Glutamatergic neuron (in vitro differentiated cells): ENCODE measurements at regions not wholly inside any gene's neighbourhood (a gene's known extent, or its start where the extent isn't known, plus 50 kb on each side); places are given as distances from the start of the nearest gene placed in this dataset.

Source experiments
- DNase-seq: peaks from one replicate; pipeline ENCODE4 v3.0.0; 2022
- H3K27ac Mint-ChIP-seq: one replicate; pipeline ENCODE4 v1.8.0; 2020; ENCODE audit warnings: mild to moderate bottlenecking, mixed read lengths, inconsistent platforms; ENCODE audit not compliant: unreplicated experiment
- H3K27me3 Mint-ChIP-seq: one replicate; pipeline ENCODE4 v1.8.0; 2020; ENCODE audit warnings: mild to moderate bottlenecking, moderate library complexity, mixed read lengths, inconsistent platforms; ENCODE audit not compliant: unreplicated experiment
- H3K36me3 Mint-ChIP-seq: one replicate; pipeline ENCODE4 v1.8.0; 2020; ENCODE audit warnings: mild to moderate bottlenecking, mixed read lengths, inconsistent platforms; ENCODE audit not compliant: unreplicated experiment
- H3K4me1 Mint-ChIP-seq: one replicate; pipeline ENCODE4 v1.8.0; 2020; ENCODE audit warnings: mild to moderate bottlenecking, low read depth, mixed read lengths, inconsistent platforms; ENCODE audit not compliant: unreplicated experiment
- H3K4me3 Mint-ChIP-seq: one replicate; pipeline ENCODE4 v1.8.0; 2020; ENCODE audit warnings: mild to moderate bottlenecking, mixed read lengths, inconsistent platforms; ENCODE audit not compliant: unreplicated experiment
- H3K9me3 Mint-ChIP-seq: one replicate; pipeline ENCODE4 v1.8.0; 2020; ENCODE audit warnings: mild to moderate bottlenecking, moderate library complexity, mixed read lengths, inconsistent platforms; ENCODE audit not compliant: unreplicated experiment
- TF ChIP-seq, protein P1 (sequence below): fragments of 200-600 bp; sonication (generic); IDR thresholded peaks from one replicate; pipeline ENCODE4 v1.5.0; 2021; ENCODE audit not compliant: partially characterized antibody, unreplicated experiment

DNA sequence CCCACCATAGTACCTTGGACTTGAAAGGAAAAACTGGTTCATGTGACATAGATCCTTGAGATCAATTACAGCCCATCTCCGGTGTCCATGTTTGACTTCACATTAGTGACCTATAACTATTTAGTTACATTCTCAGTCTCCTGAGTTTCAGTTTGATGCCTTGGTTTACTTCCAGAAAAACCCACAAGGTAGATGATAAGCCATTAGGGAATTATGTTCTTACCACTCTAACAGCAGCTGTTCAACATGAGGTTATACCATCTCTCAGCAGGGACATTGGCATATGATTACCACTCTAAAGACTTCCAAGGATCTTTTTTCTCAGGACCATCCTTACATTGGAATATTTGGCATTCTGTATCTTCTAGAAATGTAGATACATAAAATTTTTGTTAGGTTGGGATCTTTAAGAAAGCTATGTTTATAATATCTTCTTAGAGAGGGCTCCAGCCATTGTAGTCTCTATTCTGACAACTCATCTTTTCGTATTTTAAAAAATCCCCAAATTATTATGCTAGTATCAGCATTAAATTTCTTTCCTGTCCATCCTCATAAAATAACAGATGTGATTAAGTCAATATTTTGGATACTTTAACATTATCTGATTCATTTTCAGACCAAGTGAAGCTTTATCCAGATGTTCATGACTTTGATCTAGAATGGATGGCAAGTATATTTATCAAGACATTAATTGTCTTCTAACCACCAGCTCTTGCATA is 258.9 kb downstream of the RDH14 start:
- Mint-ChIP-seq H3K4me3 (no peak overlapping the region), H3K9me3 (no peaks in the 10 kb centered on the region), H3K36me3 (no peaks in the 10 kb centered on the region), H3K4me1 (peaks cover 4% of the 10 kb centered on the region), H3K27ac (no peak overlapping the region), H3K27me3 (no peaks in the 10 kb centered on the region)
- TF ChIP-seq, protein P1, sequence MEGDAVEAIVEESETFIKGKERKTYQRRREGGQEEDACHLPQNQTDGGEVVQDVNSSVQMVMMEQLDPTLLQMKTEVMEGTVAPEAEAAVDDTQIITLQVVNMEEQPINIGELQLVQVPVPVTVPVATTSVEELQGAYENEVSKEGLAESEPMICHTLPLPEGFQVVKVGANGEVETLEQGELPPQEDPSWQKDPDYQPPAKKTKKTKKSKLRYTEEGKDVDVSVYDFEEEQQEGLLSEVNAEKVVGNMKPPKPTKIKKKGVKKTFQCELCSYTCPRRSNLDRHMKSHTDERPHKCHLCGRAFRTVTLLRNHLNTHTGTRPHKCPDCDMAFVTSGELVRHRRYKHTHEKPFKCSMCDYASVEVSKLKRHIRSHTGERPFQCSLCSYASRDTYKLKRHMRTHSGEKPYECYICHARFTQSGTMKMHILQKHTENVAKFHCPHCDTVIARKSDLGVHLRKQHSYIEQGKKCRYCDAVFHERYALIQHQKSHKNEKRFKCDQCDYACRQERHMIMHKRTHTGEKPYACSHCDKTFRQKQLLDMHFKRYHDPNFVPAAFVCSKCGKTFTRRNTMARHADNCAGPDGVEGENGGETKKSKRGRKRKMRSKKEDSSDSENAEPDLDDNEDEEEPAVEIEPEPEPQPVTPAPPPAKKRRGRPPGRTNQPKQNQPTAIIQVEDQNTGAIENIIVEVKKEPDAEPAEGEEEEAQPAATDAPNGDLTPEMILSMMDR: no peak
- no peak for DNase-seq

DNA sequence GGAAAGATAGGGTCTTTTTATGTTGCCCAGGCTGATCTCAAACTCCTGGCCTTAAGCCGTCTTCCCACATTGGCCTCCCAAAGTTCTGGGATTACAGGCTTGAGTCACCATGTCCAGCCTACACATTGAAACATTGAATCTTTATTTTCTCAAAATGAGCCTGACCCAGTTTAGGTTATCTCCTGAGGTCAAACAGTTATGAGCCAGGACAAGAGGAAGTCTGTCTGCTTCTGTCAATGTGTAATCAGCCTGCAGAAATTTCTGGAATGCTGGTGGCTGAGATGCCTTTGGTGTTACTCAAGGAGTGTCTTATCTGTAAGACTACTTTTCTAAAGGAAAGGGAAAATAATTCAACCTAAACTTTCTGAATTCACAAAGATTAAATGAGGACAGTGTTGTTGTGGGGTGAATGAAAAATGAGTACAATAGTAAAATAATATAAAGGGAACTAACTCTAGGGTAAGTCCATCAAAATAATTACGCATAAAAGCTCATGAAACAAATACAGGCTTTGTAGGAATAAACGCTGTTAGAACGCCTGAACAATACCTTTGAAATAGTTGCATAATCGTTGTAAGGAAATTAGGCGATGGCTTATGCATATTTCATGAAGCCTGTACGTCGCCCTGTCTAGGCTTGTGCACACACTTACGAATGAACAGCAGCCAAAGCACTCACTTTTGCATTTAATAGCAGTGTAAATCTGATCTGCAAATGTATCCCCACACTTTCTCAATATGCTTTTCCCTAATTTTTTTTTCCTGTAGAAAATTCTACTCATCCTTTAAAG is 260.8 kb downstream of the RDH14 start:
- TF ChIP-seq, protein P1: no peak
- no peaks in the 10 kb centered on the region for H3K9me3 Mint-ChIP-seq
- peaks cover 4% of the 10 kb centered on the region for H3K4me1 Mint-ChIP-seq
- no peaks in the 10 kb centered on the region for H3K27me3 Mint-ChIP-seq
- no peak overlapping the region for H3K27ac Mint-ChIP-seq
- H3K4me3 Mint-ChIP-seq: no peak overlapping the region
- no peaks in the 10 kb centered on the region for H3K36me3 Mint-ChIP-seq
- no peak for DNase-seq

DNA sequence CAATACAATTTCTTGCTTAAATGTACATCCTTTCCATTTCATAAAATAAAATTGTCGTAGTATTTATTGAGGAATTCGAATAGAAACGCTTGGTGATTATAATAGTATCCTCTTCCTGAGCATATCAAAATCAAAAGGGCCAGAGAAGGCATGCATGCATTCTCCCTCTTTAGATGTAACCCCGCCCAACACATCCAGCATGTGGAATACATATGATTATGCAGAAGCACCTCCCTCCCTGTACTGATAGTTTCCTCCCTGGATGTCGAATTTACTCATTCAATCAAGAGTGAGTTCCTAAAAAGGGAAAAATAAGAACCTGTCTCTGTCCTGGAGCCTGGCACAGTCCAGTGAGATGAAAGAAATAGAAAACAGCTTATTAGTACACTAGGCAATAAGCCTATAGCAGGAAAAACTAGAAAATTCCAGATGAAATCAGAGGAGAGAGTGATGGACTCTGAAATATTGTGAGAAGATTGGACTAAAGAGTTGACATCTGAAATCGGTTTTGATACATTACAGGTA is 262.9 kb downstream of the RDH14 start:
- H3K4me1 Mint-ChIP-seq: peaks cover 4% of the 10 kb centered on the region
- DNase-seq: no peak
- no peak overlapping the region for H3K4me3 Mint-ChIP-seq
- TF ChIP-seq, protein P1: no peak
- H3K9me3 Mint-ChIP-seq: no peaks in the 10 kb centered on the region
- H3K36me3 Mint-ChIP-seq: no peaks in the 10 kb centered on the region
- H3K27ac Mint-ChIP-seq: no peak overlapping the region
- no peaks in the 10 kb centered on the region for H3K27me3 Mint-ChIP-seq

DNA sequence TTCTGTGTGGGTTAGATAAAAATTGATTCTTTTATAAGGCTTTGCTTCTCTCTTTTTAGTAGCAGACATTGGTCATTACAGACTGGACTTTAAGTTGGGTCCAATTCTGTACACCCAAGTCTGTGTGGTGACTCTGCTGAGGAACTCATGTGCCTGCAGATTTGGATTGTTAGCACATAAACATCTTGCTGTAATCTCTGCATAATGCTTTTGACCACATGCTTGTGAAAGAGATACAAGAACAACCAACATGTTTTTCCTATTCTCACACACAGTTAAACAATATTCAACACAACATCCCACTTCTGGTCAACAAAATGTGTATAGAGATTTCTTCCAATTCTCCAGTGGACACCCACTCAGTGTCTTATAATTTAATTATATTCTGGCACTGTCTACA is 270.1 kb downstream of the RDH14 start:
- H3K9me3 Mint-ChIP-seq: no peaks in the 10 kb centered on the region
- H3K27ac Mint-ChIP-seq: no peak overlapping the region
- no peaks in the 10 kb centered on the region for H3K4me1 Mint-ChIP-seq
- no peak for DNase-seq
- no peak overlapping the region for H3K4me3 Mint-ChIP-seq
- TF ChIP-seq, protein P1: no peak
- H3K36me3 Mint-ChIP-seq: no peaks in the 10 kb centered on the region
- no peaks in the 10 kb centered on the region for H3K27me3 Mint-ChIP-seq

DNA sequence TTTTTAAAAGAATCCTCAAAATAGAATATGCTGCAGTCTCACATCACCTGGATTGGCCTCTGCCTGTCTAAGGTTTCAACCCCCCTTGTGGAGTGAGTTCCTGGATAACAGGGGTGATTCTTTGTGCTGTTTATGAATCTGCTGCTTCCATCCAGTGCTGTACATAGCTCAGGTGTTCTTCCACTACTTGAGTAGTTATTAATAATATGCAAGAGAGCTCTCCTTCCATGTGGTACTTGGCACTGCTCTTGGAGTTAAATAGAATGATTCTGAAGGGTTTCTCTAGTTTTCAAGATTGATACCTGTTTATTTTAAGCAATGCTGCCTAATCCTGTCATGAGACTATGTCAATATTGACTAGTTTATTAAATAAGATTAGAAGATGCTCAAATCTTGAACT is 273.6 kb downstream of the RDH14 start:
- Mint-ChIP-seq H3K4me1 (no peaks in the 10 kb centered on the region), H3K36me3 (no peaks in the 10 kb centered on the region), H3K9me3 (no peaks in the 10 kb centered on the region), H3K4me3 (no peak overlapping the region), H3K27me3 (no peaks in the 10 kb centered on the region), H3K27ac (no peak overlapping the region)
- TF ChIP-seq, protein P1: no peak
- DNase-seq: no peak
